SK-N-SH (cell line): ENCODE measurements at regions not wholly inside any gene's neighbourhood (a gene's known extent, or its start where the extent isn't known, plus 50 kb on each side); places are given as distances from the start of the nearest gene placed in this dataset.

ENCODE experiments used
- CHD2 ChIP-seq: fragments of 150-350 bp; IDR thresholded peaks from 2 replicates; pipeline ENCODE4 v1.6.1; 2018; ENCODE audit warnings: low read length; ENCODE audit not compliant: partially characterized antibody
- CTCF ChIP-seq: fragments of 200-600 bp; sonication (generic); IDR thresholded peaks from 2 replicates; pipeline ENCODE4 v1.6.1; 2017; ENCODE audit warnings: antibody characterized with exemption, mild to moderate bottlenecking, moderate library complexity
- EP300 ChIP-seq, 2 experiments: IDR thresholded peaks; 2 replicates each; pipeline versions ENCODE4 v1.4.0 to v1.6.1; 2012; ENCODE audit warnings: borderline replicate concordance in 1 of 2, low read depth in 1 of 2, low read length in 1 of 2
- EZH2phosphoT487 ChIP-seq: fragments of 200-600 bp; sonication (generic); IDR thresholded peaks from 2 replicates; pipeline ENCODE4 v1.6.1; 2017; ENCODE audit warnings: low read depth, mixed run types, mild to moderate bottlenecking, antibody characterized with exemption, moderate library complexity, borderline replicate concordance
- FOXJ3 ChIP-seq: sonication (generic); formaldehyde crosslinking; IDR thresholded peaks from 2 replicates; pipeline ENCODE4 v1.5.1; 2020; ENCODE audit warnings: mild to moderate bottlenecking, missing genetic modification reagents
- RAD21 ChIP-seq: IDR thresholded peaks from 2 replicates; pipeline ENCODE4 v1.6.1; 2012; ENCODE audit warnings: mild to moderate bottlenecking, low read length
- SMC3 ChIP-seq: IDR thresholded peaks from 2 replicates; pipeline ENCODE4 v1.6.1; 2012; ENCODE audit warnings: low read depth, low read length, improper control_type of control experiment
- TAF1 ChIP-seq: IDR thresholded peaks from 2 replicates; pipeline ENCODE4 v1.6.1; 2012; ENCODE audit warnings: low read depth, mild to moderate bottlenecking, low read length, moderate library complexity, borderline replicate concordance
- TEAD4 ChIP-seq: IDR thresholded peaks from 2 replicates; pipeline ENCODE4 v1.4.0; 2012; ENCODE audit warnings: mild to moderate bottlenecking, borderline replicate concordance; ENCODE audit not compliant: insufficient read depth
- YY1 ChIP-seq: IDR thresholded peaks from 2 replicates; pipeline ENCODE4 v1.4.0; 2012; ENCODE audit warnings: low read depth, mild to moderate bottlenecking

- TF ChIP-seq RAD21, result no peak
- no peak for TF ChIP-seq EP300 (IDR thresholded peaks at IDR 0.05; ENCODE audit: borderline replicate concordance in 1 of 2, low read depth in 1 of 2, low read length in 1 of 2)
- no peak for TF ChIP-seq CTCF
- no peak for TF ChIP-seq SMC3
- TF ChIP-seq EZH2phosphoT487, result no peak
- no peak for TF ChIP-seq FOXJ3 (CRISPR knock-in tag)
- no peak for TF ChIP-seq CHD2
- TF ChIP-seq TAF1, result no peak
- no peak for TF ChIP-seq TEAD4
- TF ChIP-seq YY1, result no peak
Observed at GRCh38 chr11:104692751-104693150, 205.5 kb downstream of the CASP12 start.
